ENCODE measurements at regions not wholly inside any gene's neighbourhood (a gene's known extent, or its start where the extent isn't known, plus 50 kb on each side); places are given as distances from the start of the nearest gene placed in this dataset.

GRCh38 chr7:132641238-132641637 is 65.0 kb upstream of the PLXNA4 start:
- ChIA-PET RAD21 (ENCODE audit: low non-redundant PET in 1 of 2, low total read pairs in 2 of 2, uncharacterized antibody in 2 of 2, unreplicated experiment in 2 of 2) (no interaction called here), POLR2A (no interaction called here), CTCF (no interaction called here)
- Histone ChIP-seq H3K4me2 (ENCODE audit: low read length) (no peak overlapping the region), H3K4me1 (ENCODE audit: control insufficient read depth in 1 of 2, insufficient read depth in 2 of 2, low read length in 2 of 2) (no peaks in the 10 kb centered on the region), H3K36me3 (ENCODE audit: control insufficient read depth in 1 of 2, insufficient read depth in 2 of 2, low read length in 2 of 2) (no peaks in the 10 kb centered on the region), H3K4me3 (replicated peaks in 1 of 2; ENCODE audit: low read depth in 1 of 2, low read length in 2 of 2) (no peak overlapping the region), H2AFZ (ENCODE audit: low read depth, low read length, poor library complexity, severe bottlenecking) (no peak overlapping the region), H3K27me3 (ENCODE audit: insufficient read depth, low read length) (no peaks in the 10 kb centered on the region), H3K9me3 (ENCODE audit: control insufficient read depth in 1 of 2, insufficient read depth in 1 of 2, low read depth in 1 of 2, low read length in 2 of 2) (no peaks in the 10 kb centered on the region), H3K9ac (ENCODE audit: low read length) (no peak overlapping the region), H3K27ac (ENCODE audit: low read depth, low read length) (no peak overlapping the region), H3K9me2 (ENCODE audit: insufficient read depth) (no peaks in the 10 kb centered on the region), H4K20me1 (ENCODE audit: insufficient read depth) (no peaks in the 10 kb centered on the region), H3K79me2 (ENCODE audit: insufficient read depth, low read length) (no peaks in the 10 kb centered on the region)
- no peak for TF ChIP-seq SRF (IDR thresholded peaks at IDR 0.05; ENCODE audit: low read depth)
- no peak for TF ChIP-seq ELF1 (IDR thresholded peaks at IDR 0.05; ENCODE audit: borderline replicate concordance, low read depth)
- no peak for TF ChIP-seq SIN3A (IDR thresholded peaks at IDR 0.05; ENCODE audit: low read depth)
- no peak for TF ChIP-seq POLR2AphosphoS5 (IDR thresholded peaks at IDR 0.05; ENCODE audit: low read depth, low read length)
- no peak for TF ChIP-seq JUND (IDR thresholded peaks at IDR 0.05)
- TF ChIP-seq EZH2phosphoT487 (IDR thresholded peaks at IDR 0.05; ENCODE audit: borderline replicate concordance): no peak
- TF ChIP-seq EGR1 (IDR thresholded peaks at IDR 0.05; ENCODE audit: low read depth): no peak
- TF ChIP-seq MAX (IDR thresholded peaks at IDR 0.05): no peak
- TF ChIP-seq SP1 (IDR thresholded peaks at IDR 0.05; ENCODE audit: low read depth): no peak
- TF ChIP-seq FOSL1 (IDR thresholded peaks at IDR 0.05; ENCODE audit: low read depth): no peak
- TF ChIP-seq EZH2 (IDR thresholded peaks at IDR 0.05): no peak
- no peak for TF ChIP-seq ZFX (IDR thresholded peaks at IDR 0.05)
- TF ChIP-seq TCF7L2 (IDR thresholded peaks at IDR 0.05; ENCODE audit: borderline replicate concordance, extremely low read depth, insufficient read depth, insufficient read length): no peak
- no peak for TF ChIP-seq CTCF (IDR thresholded peaks at IDR 0.05 in 2 of 3, conservative IDR thresholded peaks at IDR 0.05 in 1 of 3; ENCODE audit: borderline replicate concordance in 1 of 3, insufficient read depth in 1 of 3, low read depth in 2 of 3, low read length in 2 of 3)
- TF ChIP-seq ZNF274 (IDR thresholded peaks at IDR 0.05; ENCODE audit: low read depth, low read length): no peak
- no peak for TF ChIP-seq RAD21 (IDR thresholded peaks at IDR 0.05; ENCODE audit: low read depth)
- no peak for TF ChIP-seq CBX3 (IDR thresholded peaks at IDR 0.05; ENCODE audit: low read depth)
- no peak for TF ChIP-seq ATF3 (IDR thresholded peaks at IDR 0.05)
- TF ChIP-seq YY1 (IDR thresholded peaks at IDR 0.05; ENCODE audit: extremely low read depth, insufficient replicate concordance, low read depth, low read length): no peak
- no peak for TF ChIP-seq ZBTB33 (IDR thresholded peaks at IDR 0.05; ENCODE audit: extremely low read depth, insufficient replicate concordance, low read length)
- no TSS peak for BruUV-seq (replicated peaks)
- ATAC-seq (no peak), DNase-seq (ENCODE audit: low read depth, low spot score) (no peak)
- intact Hi-C loops (cut with micrococcal nuclease): no loop called here
